ENCODE measurements at regions not wholly inside any gene's neighbourhood (a gene's known extent, or its start where the extent isn't known, plus 50 kb on each side); places are given as distances from the start of the nearest gene placed in this dataset.

GRCh38 chr12:94749890-94750289 lies 99.5 kb upstream of the TMCC3 start:
- Histone ChIP-seq H3K9me3 (no peaks in the 10 kb centered on the region), H3K27ac (no peak overlapping the region), H3K36me3 (no peaks in the 10 kb centered on the region), H3K4me3 (no peak overlapping the region), H3K4me1 (ENCODE audit: control insufficient read depth in 1 of 2, low read depth in 2 of 2) (peaks cover 0 to 4% of the 10 kb centered on the region in 2 donors), H3K27me3 (replicated peaks; ENCODE audit: insufficient read depth) (no peaks in the 10 kb centered on the region)
- TF ChIP-seq CTCF (IDR thresholded peaks at IDR 0.05), result no peak
- DNase-seq (ENCODE audit: low spot score), result no peak
- ATAC-seq (ENCODE audit: insufficient number of reproducible peaks, low FRiP score, low read depth), result no peak

DNA sequence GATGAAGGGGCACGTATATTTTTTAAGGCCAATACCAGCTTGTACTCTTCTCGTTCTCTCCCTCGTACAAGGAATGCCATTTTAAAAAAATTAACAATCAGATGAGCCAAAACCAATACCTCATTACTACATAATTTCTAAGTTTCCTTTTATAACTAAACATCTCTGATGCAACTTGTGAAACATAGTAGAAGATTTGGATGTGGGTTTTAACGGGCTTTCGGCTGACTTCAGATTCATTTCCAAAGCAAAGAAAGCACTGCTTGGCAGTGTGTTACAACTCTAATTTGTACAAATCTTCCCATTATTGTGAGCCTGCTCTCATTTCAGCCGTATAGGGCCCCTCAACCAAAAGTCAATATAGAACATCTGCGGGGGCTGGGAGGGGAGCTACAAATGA lies 99.1 kb upstream of the TMCC3 start:
- Histone ChIP-seq H3K27me3 (replicated peaks; ENCODE audit: insufficient read depth) (no peaks in the 10 kb centered on the region), H3K27ac (no peak overlapping the region), H3K9me3 (no peaks in the 10 kb centered on the region), H3K4me3 (no peak overlapping the region), H3K36me3 (no peaks in the 10 kb centered on the region), H3K4me1 (ENCODE audit: control insufficient read depth in 1 of 2, low read depth in 2 of 2) (peaks cover 0 to 4% of the 10 kb centered on the region in 2 donors)
- no peak for ATAC-seq (ENCODE audit: insufficient number of reproducible peaks, low FRiP score, low read depth)
- DNase-seq (ENCODE audit: low spot score), result no peak
- no peak for TF ChIP-seq CTCF (IDR thresholded peaks at IDR 0.05)

GRCh38 chr12:94748726-94749421 lies 98.5 kb upstream of the TMCC3 start:
- H3K4me1 ChIP-seq (ENCODE audit: control insufficient read depth in 1 of 2, low read depth in 2 of 2), result peaks cover 0 to 4% of the 10 kb centered on the region in 2 donors
- no peak overlapping the region for H3K27ac ChIP-seq
- no peak for DNase-seq (ENCODE audit: low spot score)
- H3K27me3 ChIP-seq (replicated peaks; ENCODE audit: insufficient read depth), result no peaks in the 10 kb centered on the region
- TF ChIP-seq CTCF (IDR thresholded peaks at IDR 0.05), result no peak
- H3K36me3 ChIP-seq, result no peaks in the 10 kb centered on the region
- no peak overlapping the region for H3K4me3 ChIP-seq
- no peaks in the 10 kb centered on the region for H3K9me3 ChIP-seq
- no peak for ATAC-seq (ENCODE audit: insufficient number of reproducible peaks, low FRiP score, low read depth)

DNA sequence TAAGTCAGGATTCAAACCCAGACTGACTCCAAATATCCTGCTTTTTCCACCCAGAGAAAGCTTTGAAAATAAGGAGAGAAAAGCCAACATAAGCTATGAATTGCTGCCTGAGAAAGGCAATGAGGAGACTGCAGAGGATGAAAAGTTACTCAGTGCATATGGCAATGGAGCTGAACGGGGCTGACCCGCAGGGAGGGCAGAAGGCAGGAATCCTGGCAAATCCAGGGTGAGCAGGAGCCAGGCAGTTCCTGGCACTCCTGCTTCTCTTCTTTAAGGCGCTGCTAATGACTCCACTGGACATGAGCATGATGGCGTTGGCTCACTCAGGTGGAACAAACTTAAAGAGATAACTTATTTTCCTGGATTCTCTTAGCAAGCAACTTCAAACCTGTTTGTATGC lies 95.2 kb upstream of the TMCC3 start:
- no peaks in the 10 kb centered on the region for H3K9me3 ChIP-seq
- no peak overlapping the region for H3K4me3 ChIP-seq
- H3K36me3 ChIP-seq, result no peaks in the 10 kb centered on the region
- no peak for DNase-seq (ENCODE audit: low spot score)
- TF ChIP-seq CTCF (IDR thresholded peaks at IDR 0.05), result no peak
- no peak for ATAC-seq (ENCODE audit: insufficient number of reproducible peaks, low FRiP score, low read depth)
- H3K4me1 ChIP-seq (ENCODE audit: control insufficient read depth in 1 of 2, low read depth in 2 of 2), result peaks cover 0 to 4% of the 10 kb centered on the region in 2 donors
- no peaks in the 10 kb centered on the region for H3K27me3 ChIP-seq (replicated peaks; ENCODE audit: insufficient read depth)
- H3K27ac ChIP-seq, result no peak overlapping the region

DNA sequence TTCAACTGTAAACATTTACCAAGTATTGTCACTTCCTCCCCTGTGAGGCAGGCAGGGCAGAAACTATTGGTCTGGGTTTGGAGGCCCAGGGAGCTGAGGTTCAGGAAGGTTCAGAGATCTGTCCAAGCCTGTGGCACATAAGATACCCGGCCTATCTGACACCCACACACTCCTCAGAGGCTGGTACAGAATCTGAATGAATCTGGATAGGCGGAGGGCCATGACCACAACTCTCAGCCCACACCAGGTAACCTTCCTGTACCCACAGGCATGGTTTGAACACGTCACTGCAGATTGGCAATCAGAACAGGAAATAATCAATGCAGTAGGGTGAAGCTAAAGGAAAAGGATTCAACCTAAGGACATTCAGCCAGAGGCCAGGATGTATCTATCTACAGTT lies 92.8 kb upstream of the TMCC3 start:
- DNase-seq (ENCODE audit: low spot score) (no peak), ATAC-seq (ENCODE audit: insufficient number of reproducible peaks, low FRiP score, low read depth) (no peak)
- no peak overlapping the region for H3K27ac ChIP-seq
- no peaks in the 10 kb centered on the region for H3K36me3 ChIP-seq
- no peaks in the 10 kb centered on the region for H3K27me3 ChIP-seq (replicated peaks; ENCODE audit: insufficient read depth)
- H3K9me3 ChIP-seq, result no peaks in the 10 kb centered on the region
- no peak overlapping the region for H3K4me3 ChIP-seq
- H3K4me1 ChIP-seq (ENCODE audit: control insufficient read depth in 1 of 2, low read depth in 2 of 2), result peaks cover 0 to 4% of the 10 kb centered on the region in 2 donors
- TF ChIP-seq CTCF (IDR thresholded peaks at IDR 0.05), result no peak

Data from thoracic aorta (tissue), 2 donors.